HG02973 (cell line): ENCODE measurements at regions not wholly inside any gene's neighbourhood (a gene's known extent, or its start where the extent isn't known, plus 50 kb on each side); places are given as distances from the start of the nearest gene placed in this dataset.
"Not testable (repeated sequence)": the region's sequence is repeated elsewhere in the genome, so short reads cannot be mapped to it uniquely, and the experiment has no call there.

Experiments used
- ATAC-seq: cut with Tn5 transposase; IDR thresholded peaks from one replicate; pipeline ENCODE4 v1.9.1; 2021; ENCODE audit warnings: moderate library complexity; ENCODE audit not compliant: unreplicated experiment

- ATAC-seq: peak; percentile 74
Measured at GRCh38 chr3:27632431-27633223, 89.5 kb downstream of the EOMES start.

- no peak for ATAC-seq
Measured at GRCh38 chr3:27630885-27631284, 91.2 kb downstream of the EOMES start.

GRCh38 chr3:27629366-27629765 is 92.8 kb downstream of the EOMES start:
- ATAC-seq: no peak

GRCh38 chr3:27628026-27628750 is 93.9 kb downstream of the EOMES start:
- ATAC-seq: no peak

GRCh38 chr3:27626596-27627118 is 95.5 kb downstream of the EOMES start:
- no peak for ATAC-seq

GRCh38 chr3:27625864-27626263 is 96.3 kb downstream of the EOMES start:
- no peak for ATAC-seq

DNA sequence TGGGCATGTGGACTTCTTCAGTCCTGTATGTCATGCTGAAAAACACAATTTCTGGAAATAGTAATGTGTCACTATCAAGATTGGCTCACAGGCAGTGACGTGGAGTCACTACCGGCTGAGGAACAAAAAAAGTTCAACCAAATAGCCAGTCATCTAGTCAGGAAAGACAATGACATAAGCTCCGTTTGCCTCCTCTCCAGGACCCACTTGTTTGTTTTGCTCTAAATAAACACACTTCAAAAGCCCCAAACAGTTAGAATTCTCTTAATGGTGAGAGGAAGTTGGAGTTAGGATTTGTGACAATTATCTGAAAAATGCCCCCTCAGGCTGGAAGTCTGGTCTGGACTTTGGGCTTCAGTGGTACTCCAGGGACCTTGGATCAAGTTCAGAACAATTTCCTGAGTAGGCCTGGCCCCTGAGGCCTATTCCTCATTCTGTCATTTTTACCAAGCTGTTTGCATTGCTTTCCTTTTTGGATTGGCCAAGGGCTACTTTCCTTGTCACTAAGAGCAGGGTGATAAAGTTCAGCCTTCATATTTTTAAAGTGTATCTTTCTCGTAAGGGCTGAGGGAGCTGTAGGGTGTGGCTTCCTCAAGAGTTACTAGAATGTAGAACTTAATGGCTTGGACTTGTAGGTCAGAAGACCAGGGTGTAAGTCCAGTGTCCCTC is 98.9 kb downstream of the EOMES start:
- no peak for ATAC-seq

DNA sequence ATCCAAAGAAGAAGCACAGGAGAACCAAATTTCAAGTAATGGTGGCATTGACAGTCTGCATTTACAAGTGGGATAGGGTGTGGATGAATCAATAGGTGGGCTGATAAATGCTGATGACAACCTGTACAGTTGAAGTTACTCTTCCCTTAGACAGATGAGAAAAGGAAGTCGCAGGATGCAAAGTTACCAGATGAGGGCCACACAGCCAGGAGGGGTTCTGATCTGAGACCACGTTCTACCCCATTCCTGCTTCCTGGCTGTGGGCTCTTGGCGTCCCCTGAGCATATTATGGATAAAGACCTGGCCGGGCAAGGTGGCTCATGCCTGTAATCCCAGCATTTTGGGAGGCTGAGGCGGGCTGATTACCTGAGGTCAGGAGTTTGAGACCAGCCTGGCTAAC is 104.6 kb downstream of the EOMES start:
- ATAC-seq: no peak

DNA sequence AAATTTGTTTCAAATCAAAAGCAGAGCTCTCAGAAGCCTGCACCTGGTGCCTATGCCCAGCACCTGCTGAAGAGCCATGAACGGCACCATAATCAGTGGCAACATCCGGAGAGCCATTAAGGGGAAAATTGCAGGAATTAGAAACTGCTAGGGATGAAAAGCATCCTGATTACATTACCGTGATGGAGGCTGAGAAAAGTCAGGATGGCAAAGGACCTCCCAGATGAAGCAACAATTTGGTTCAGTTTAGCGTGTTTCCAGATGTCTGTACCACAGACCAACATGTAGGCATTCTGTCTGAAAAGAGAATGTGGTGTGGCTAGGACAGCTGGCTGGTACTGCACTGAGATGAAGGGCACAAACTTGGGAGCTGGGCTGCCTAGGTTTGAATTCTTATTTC is 106.1 kb downstream of the EOMES start:
- ATAC-seq: no peak

DNA sequence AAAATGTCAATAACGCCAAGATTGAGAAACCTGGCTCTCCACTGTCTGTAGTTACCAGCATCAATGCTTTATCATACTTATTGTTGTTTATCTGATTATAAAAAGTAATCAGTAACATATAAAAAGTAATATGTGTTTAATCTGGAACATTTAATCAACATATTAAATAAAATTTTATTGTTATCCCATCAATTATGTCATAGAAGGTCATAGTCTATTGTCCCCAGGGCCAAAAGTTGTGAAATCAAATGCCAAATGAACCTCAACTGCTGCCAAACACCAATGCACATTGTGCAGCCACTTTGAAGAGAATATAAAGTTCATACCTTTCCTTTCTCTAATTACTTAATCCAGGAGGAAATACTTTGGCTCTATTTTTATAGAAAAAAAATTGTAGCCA is 106.6 kb downstream of the EOMES start:
- no peak for ATAC-seq

DNA sequence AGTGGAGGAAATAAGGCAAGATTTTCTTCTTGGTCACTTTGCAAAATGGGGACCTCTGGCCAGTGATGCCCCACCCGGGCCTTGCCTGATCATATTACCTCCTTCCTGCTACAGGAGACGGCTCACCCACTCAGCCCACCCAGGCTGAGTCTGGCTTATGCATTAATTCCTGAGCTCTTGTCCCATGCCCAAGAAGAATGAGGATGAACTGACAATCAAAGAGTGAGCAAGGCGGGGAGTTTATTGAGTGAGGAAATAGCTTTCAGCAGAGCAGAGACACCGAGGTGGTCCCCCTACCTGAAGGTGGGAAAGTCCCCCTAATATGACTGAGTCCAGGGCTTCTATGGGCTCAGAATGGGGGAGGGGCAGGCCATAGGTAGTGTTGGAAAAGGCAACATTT is 107.5 kb downstream of the EOMES start:
- no peak for ATAC-seq

DNA sequence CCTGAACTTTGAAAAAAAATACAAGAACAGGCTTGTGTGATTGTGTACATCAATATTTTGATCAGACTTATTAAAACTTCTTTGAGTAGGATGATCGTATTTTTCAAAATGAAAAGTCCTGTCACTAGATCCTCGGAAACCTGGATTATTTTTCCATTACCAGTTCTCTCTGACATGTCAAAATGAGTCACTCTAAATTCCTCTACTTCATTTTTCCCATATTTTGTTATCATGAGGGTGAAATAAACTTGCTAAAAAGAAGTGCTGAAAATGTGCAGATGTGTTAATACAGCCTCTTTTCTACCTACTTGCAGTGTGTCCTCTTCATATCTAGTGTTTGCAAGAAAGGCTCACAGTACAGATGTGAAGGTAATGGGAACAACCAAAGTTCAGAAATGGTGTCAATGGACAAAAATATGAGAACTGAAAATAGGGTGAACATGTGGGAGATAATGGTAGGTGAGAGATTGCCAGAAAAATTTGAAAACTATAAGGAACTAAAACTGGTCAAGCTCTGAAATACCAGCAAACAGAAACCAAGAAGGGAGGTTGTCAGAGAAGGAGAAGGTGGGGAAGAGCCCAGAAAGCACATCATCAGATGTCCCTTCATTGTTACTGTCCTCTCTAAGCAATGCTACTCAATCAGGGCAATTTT is 108.2 kb downstream of the EOMES start:
- ATAC-seq: no peak

- no peak for ATAC-seq
Measured at GRCh38 chr3:27610800-27611525, 111.2 kb downstream of the EOMES start.

- no peak for ATAC-seq
Measured at GRCh38 chr3:27607370-27607769, 114.8 kb downstream of the EOMES start.

DNA sequence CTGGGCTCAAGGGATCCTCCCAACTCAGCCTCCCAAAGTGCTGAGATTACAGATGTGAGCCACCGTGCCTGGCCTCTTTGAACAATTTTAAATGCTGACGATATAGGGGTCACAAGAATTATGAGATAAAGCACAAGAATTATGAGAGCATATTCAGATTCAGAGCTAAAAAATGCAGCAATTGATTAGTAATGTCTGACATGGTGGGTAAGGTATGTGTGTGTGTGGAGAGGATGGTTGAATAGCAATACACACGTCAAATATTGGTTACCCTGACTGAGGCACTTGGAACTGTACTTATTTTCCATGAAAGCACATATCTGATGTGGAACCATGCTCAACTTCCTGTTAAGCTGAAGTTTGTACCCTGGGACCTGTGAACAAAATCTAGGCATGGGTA is 115.6 kb downstream of the EOMES start:
- ATAC-seq: no peak

GRCh38 chr3:27601311-27601710 is 117.1 kb upstream of the SLC4A7 start:
- not testable (repeated sequence) for ATAC-seq

DNA sequence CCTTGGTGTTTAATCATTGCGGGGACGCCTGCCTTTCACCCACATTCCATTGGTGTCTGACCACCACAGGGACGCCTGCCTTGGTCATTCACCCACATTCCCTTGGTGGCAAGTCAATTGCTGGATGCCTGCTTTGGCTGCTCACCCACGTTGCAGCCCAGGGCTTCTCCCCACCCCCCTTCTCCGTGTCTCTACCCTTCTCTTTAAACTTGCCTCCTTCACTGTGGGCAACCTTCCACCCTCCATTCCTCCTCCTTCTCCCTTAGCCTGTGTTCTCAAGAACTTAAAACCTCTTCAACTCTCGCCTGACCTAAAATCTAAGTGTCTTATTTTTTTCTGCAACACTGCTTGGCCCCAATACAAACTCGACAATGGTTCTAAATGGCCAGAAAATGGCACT is 115.6 kb upstream of the SLC4A7 start:
- ATAC-seq: not testable (repeated sequence)

DNA sequence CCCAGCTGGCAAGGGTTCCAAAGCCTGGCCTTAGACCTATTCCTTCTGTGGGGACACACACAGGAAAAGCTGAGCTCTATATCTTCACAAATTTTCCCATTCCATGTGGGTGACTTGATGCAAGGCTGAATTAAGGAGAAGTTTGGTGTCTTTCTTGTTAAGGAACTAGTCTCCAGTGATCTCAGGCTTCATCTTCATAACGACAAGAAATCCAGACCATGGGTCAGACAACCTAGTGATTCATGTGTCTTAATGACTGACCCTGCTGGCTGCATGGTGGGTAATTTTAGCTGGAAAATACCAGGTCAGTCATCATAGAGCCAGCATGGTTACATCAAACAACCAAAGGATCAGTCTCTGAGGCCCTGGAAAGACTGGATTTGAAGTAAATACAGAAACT is 112.7 kb upstream of the SLC4A7 start:
- ATAC-seq: no peak

GRCh38 chr3:27596334-27596841 is 112.2 kb upstream of the SLC4A7 start:
- peak; percentile 66 for ATAC-seq

- ATAC-seq: no peak
Measured at GRCh38 chr3:27594096-27594690, 110.0 kb upstream of the SLC4A7 start.
